CD14-positive monocyte (primary cell): ENCODE measurements at regions not wholly inside any gene's neighbourhood (a gene's known extent, or its start where the extent isn't known, plus 50 kb on each side); places are given as distances from the start of the nearest gene placed in this dataset.

Experiments
- DNase-seq, 3 donors: peaks; one replicate each; pipeline ENCODE4 v3.0.0-alpha.2; 2011 to 2022
- H2AFZ ChIP-seq: 2 replicates; pipeline ENCODE4 v1.6.0; 2012; ENCODE audit warnings: mild to moderate bottlenecking, low read depth, low read length, inconsistent platforms; ENCODE audit not compliant: insufficient read depth, poor library complexity, severe bottlenecking
- H3K27ac ChIP-seq, 2 donors: 1 replicate in 1 of 2; 2 replicates in 1 of 2; pipeline ENCODE4 v1.5.1; 2012 to 2013; ENCODE audit warnings: low read length in 2 of 2, control low read depth in 1 of 2, inconsistent platforms in 1 of 2, low read depth in 1 of 2, mild to moderate bottlenecking in 1 of 2
- H3K27me3 ChIP-seq, 2 donors: one replicate each; pipeline versions ENCODE4 v1.6.0 to v1.6.1; 2011 to 2013; ENCODE audit warnings: low read length in 2 of 2; ENCODE audit not compliant: control insufficient read depth in 2 of 2, insufficient read depth in 2 of 2
- H3K36me3 ChIP-seq, 2 donors: replicated peaks in 1 of 2; 1 replicate in 1 of 2; 2 replicates in 1 of 2; pipeline versions ENCODE4 v1.5.1 to v1.6.1; 2012 to 2013; ENCODE audit warnings: low read length in 2 of 2, control low read depth in 1 of 2, inconsistent platforms in 1 of 2, mild to moderate bottlenecking in 1 of 2; ENCODE audit not compliant: insufficient read depth in 2 of 2, control insufficient read depth in 1 of 2
- H3K4me1 ChIP-seq, 2 donors: 1 replicate in 1 of 2; 2 replicates in 1 of 2; pipeline versions ENCODE4 v1.5.1 to v1.6.1; 2012 to 2013; ENCODE audit warnings: low read length in 2 of 2, control low read depth in 1 of 2, inconsistent platforms in 1 of 2, mild to moderate bottlenecking in 1 of 2, moderate library complexity in 1 of 2; ENCODE audit not compliant: insufficient read depth in 2 of 2, control insufficient read depth in 1 of 2
- H3K4me2 ChIP-seq: replicated peaks from 2 replicates; pipeline ENCODE3; 2012; ENCODE audit warnings: low read length, moderate library complexity, mild to moderate bottlenecking; ENCODE audit not compliant: poor library complexity, severe bottlenecking; ENCODE audit errors: extremely low read depth
- H3K4me3 ChIP-seq, 3 experiments: fragments of 200-600 bp in 1 of 3; sonication (generic) in 1 of 3; replicated peaks in 1 of 3; 1 replicate in 2 of 3; 2 replicates in 1 of 3; pipeline ENCODE4 v1.5.1; 2011 to 2013; ENCODE audit warnings: low read length in 3 of 3, mild to moderate bottlenecking in 3 of 3, control low read depth in 2 of 3, low read depth in 2 of 3, inconsistent platforms in 1 of 3, moderate library complexity in 1 of 3
- H3K79me2 ChIP-seq: 2 replicates; pipeline ENCODE4 v1.6.0; 2012; ENCODE audit warnings: mild to moderate bottlenecking, control low read depth, inconsistent platforms, low read length, moderate library complexity; ENCODE audit not compliant: insufficient read depth
- H3K9ac ChIP-seq: 2 replicates; pipeline ENCODE4 v1.6.0; 2017; ENCODE audit warnings: low read length, mild to moderate bottlenecking; ENCODE audit not compliant: insufficient read depth, poor library complexity, severe bottlenecking
- H3K9me3 ChIP-seq, 2 donors: replicated peaks in 1 of 2; 1 replicate in 1 of 2; 2 replicates in 1 of 2; pipeline versions ENCODE4 v1.5.1 to v1.6.1; 2012 to 2013; ENCODE audit warnings: low read length in 2 of 2, control low read depth in 1 of 2; ENCODE audit not compliant: control insufficient read depth in 1 of 2, insufficient read depth in 1 of 2
- H4K20me1 ChIP-seq: 2 replicates; pipeline ENCODE4 v1.6.0; 2012; ENCODE audit warnings: mild to moderate bottlenecking, low read length, control low read depth, moderate library complexity; ENCODE audit not compliant: insufficient read depth
- H3K27ac Mint-ChIP-seq, 7 donors: one replicate each; pipeline ENCODE4 v1.8.0; 2020; ENCODE audit warnings: mild to moderate bottlenecking in 7 of 7, mixed read lengths in 7 of 7, moderate library complexity in 6 of 7, inconsistent platforms in 2 of 7
- H3K27me3 Mint-ChIP-seq, 3 donors: one replicate each; pipeline ENCODE4 v1.8.0; 2021 to 2022; ENCODE audit warnings: low read depth in 3 of 3, mild to moderate bottlenecking in 3 of 3, mixed read lengths in 3 of 3, moderate library complexity in 3 of 3, inconsistent platforms in 1 of 3
- H3K36me3 Mint-ChIP-seq, 2 donors: one replicate each; pipeline ENCODE4 v1.8.0; 2020; ENCODE audit warnings: mixed read lengths in 2 of 2, inconsistent platforms in 1 of 2, mild to moderate bottlenecking in 1 of 2
- H3K4me1 Mint-ChIP-seq: one replicate; pipeline ENCODE4 v1.8.0; 2020; ENCODE audit warnings: mild to moderate bottlenecking, mixed read lengths
- H3K4me3 Mint-ChIP-seq, 2 donors: one replicate each; pipeline ENCODE4 v1.8.0; 2020; ENCODE audit warnings: mild to moderate bottlenecking in 2 of 2, mixed read lengths in 2 of 2, moderate library complexity in 1 of 2
- H3K9me3 Mint-ChIP-seq, 7 donors: one replicate each; pipeline ENCODE4 v1.8.0; 2020 to 2022; ENCODE audit warnings: mixed read lengths in 7 of 7, mild to moderate bottlenecking in 6 of 7, moderate library complexity in 6 of 7, inconsistent platforms in 2 of 7
- WGBS: methylation state at CpG from one replicate; pipeline ENCODE4 v1.1.5; 2013; ENCODE audit warnings: missing lambda C conversion rate; ENCODE audit not compliant: insufficient coverage; 5-methylcytosine and 5-hydroxymethylcytosine counted together
- intact Hi-C, 2 donors: fragments of 100-400 bp; cut with micrococcal nuclease; formaldehyde crosslinking; loops; one replicate each; pipeline versions ENCODE4 v1.15.0 to v1.15.1; 2023
- TF ChIP-seq, protein P1 (sequence below): fragments of 200-600 bp; IDR thresholded peaks from one replicate; pipeline ENCODE4 v1.8.0; 2022; ENCODE audit warnings: antibody characterized with exemption, mild to moderate bottlenecking

DNA sequence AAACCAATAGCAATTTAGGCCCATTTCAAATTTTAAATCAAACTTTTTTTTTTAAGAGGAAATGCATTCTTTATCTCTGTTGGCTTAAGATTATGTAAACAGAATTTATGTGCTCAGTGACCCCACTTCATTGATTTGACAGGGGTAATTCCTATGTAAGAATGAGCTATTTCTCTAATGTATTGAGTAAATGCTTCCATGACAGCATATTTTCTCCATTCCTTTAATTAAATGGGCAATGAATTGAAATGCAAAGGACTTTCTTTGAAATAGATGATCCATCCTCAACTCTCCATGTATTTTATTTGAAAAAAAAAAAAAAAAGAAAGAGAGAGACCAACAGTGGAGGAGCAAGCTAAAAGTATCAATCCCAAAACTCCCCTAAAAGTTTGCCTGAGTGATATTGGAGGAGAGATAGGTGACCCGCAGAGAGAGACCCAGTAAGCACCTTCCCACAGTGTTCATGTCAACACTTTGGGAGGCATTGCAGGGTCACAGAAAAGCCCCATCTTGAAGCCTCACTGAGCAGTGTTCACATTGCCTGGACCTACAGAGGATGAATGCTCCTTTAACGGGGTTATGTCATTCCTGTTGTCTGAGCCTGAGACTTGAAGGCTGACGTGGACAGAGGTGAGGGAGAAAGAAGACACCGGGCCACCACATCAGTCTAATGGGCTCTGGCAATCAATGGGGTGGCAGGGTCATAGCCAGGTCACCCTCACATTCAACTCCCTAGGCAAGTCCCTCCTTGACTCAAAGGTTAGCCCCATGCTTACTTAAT lies 176.0 kb downstream of the SHOX2 start:
- Histone ChIP-seq H3K9ac (no peak overlapping the region), H3K79me2 (no peaks in the 10 kb centered on the region), H4K20me1 (no peaks in the 10 kb centered on the region), H3K4me1 (no peaks in the 10 kb centered on the region), H3K36me3 (no peaks in the 10 kb centered on the region), H3K27me3 (no peaks in the 10 kb centered on the region), H3K4me2 (no peak overlapping the region), H3K9me3 (peaks cover 0 to 3% of the 10 kb centered on the region in 2 donors), H3K4me3 (no peak overlapping the region), H3K27ac (no peak overlapping the region), H2AFZ (no peak overlapping the region)
- peaks cover 0 to 6% (median 4%) of the 10 kb centered on the region in 7 donors for H3K9me3 Mint-ChIP-seq
- no CpG with 5 or more reads among the region's 4 CpGs for WGBS
- intact Hi-C loops, result no loop called here
- H3K36me3 Mint-ChIP-seq, result no peaks in the 10 kb centered on the region
- H3K27me3 Mint-ChIP-seq, result peaks cover 0 to 2% (median 0%) of the 10 kb centered on the region in 3 donors
- no peak overlapping the region for H3K27ac Mint-ChIP-seq
- no peak for DNase-seq
- H3K4me3 Mint-ChIP-seq, result no peak overlapping the region
- H3K4me1 Mint-ChIP-seq, result no peaks in the 10 kb centered on the region
- TF ChIP-seq, protein P1, sequence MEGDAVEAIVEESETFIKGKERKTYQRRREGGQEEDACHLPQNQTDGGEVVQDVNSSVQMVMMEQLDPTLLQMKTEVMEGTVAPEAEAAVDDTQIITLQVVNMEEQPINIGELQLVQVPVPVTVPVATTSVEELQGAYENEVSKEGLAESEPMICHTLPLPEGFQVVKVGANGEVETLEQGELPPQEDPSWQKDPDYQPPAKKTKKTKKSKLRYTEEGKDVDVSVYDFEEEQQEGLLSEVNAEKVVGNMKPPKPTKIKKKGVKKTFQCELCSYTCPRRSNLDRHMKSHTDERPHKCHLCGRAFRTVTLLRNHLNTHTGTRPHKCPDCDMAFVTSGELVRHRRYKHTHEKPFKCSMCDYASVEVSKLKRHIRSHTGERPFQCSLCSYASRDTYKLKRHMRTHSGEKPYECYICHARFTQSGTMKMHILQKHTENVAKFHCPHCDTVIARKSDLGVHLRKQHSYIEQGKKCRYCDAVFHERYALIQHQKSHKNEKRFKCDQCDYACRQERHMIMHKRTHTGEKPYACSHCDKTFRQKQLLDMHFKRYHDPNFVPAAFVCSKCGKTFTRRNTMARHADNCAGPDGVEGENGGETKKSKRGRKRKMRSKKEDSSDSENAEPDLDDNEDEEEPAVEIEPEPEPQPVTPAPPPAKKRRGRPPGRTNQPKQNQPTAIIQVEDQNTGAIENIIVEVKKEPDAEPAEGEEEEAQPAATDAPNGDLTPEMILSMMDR, result no peak

DNA sequence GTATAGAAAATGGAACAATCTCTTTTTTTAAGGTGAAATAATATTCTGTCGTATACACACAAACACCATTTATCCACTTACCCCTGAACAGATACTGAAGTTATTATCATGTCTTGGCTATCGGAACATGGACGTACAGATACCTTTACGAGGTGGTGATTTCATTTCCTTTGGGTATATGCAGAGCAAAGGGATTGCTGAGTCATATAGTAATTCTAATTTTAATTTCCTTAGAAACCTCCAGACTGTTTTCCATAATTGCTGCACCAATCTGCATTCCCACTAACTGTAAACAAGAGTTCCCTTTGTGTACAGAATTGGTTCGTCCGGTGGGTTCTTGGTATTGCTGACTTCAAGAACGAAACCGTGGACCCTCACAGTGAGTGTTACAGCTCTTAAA lies 179.4 kb downstream of the SHOX2 start:
- TF ChIP-seq, protein P1, result no peak
- Histone ChIP-seq H3K36me3 (no peaks in the 10 kb centered on the region), H3K4me3 (no peak overlapping the region), H3K79me2 (no peaks in the 10 kb centered on the region), H3K4me1 (no peaks in the 10 kb centered on the region), H4K20me1 (no peaks in the 10 kb centered on the region), H3K27me3 (no peaks in the 10 kb centered on the region), H3K9ac (no peak overlapping the region), H2AFZ (no peak overlapping the region), H3K9me3 (peaks cover 0 to 3% of the 10 kb centered on the region in 2 donors), H3K4me2 (no peak overlapping the region), H3K27ac (no peak overlapping the region)
- DNase-seq, result no peak
- 100% methylated on average over 2 of the region's 8 CpGs for WGBS
- Mint-ChIP-seq H3K4me3 (no peak overlapping the region), H3K9me3 (peaks cover 0 to 6% (median 4%) of the 10 kb centered on the region in 7 donors), H3K36me3 (no peaks in the 10 kb centered on the region), H3K27me3 (peaks cover 0 to 2% (median 0%) of the 10 kb centered on the region in 3 donors), H3K4me1 (no peaks in the 10 kb centered on the region), H3K27ac (no peak overlapping the region)
- intact Hi-C loops, result no loop called here
